WTC11 (cell line): ENCODE measurements at regions not wholly inside any gene's neighbourhood (a gene's known extent, or its start where the extent isn't known, plus 50 kb on each side); places are given as distances from the start of the nearest gene placed in this dataset.

ENCODE experiments used
- ATAC-seq: fragments of 200-7000 bp; cut with Tn5 transposase; 2 replicates; pipeline ENCODE4 v1.10.0; 2021; ENCODE audit warnings: mild to moderate bottlenecking, moderate library complexity
- CTCF ChIA-PET: fragments of 300-600 bp; sonication (Branson Sonifier 250); formaldehyde crosslinking; loops from one replicate; lab custom pipeline; 2021; ENCODE audit warnings: antibody characterized with exemption; lab: Charles Lee
- POLR2A ChIA-PET: fragments of 350-600 bp; sonication (Branson Sonifier 250); formaldehyde crosslinking; loops from one replicate; lab custom pipeline; 2021; ENCODE audit warnings: antibody characterized with exemption; lab: Charles Lee
- DNase-seq: peaks from one replicate; pipeline ENCODE4 v3.0.0; 2021; ENCODE audit warnings: low spot score
- H3K27ac Mint-ChIP-seq: 2 replicates; pipeline ENCODE4 v1.8.0; 2021; ENCODE audit warnings: mixed read lengths
- H3K27me3 Mint-ChIP-seq: 2 replicates; pipeline ENCODE4 v1.8.0; 2021; ENCODE audit warnings: low read depth, mild to moderate bottlenecking, moderate library complexity, mixed read lengths
- H3K36me3 Mint-ChIP-seq: 2 replicates; pipeline ENCODE4 v1.8.0; 2021; ENCODE audit warnings: mixed read lengths
- H3K4me1 Mint-ChIP-seq: 2 replicates; pipeline ENCODE4 v1.8.0; 2022; ENCODE audit warnings: mixed read lengths
- H3K4me3 Mint-ChIP-seq: 2 replicates; pipeline ENCODE4 v1.8.0; 2021; ENCODE audit warnings: mild to moderate bottlenecking, moderate library complexity, mixed read lengths
- H3K9me3 Mint-ChIP-seq: 2 replicates; pipeline ENCODE4 v1.8.0; 2021; ENCODE audit warnings: mixed read lengths
- ATF2 ChIP-seq: sonication (generic); formaldehyde crosslinking; IDR thresholded peaks from 2 replicates; pipeline ENCODE4 v1.8.1; 2022; ENCODE audit warnings: low read depth, missing genetic modification reagents, borderline replicate concordance
- E2F1 ChIP-seq: sonication (generic); formaldehyde crosslinking; IDR thresholded peaks from 2 replicates; pipeline ENCODE4 v1.8.0; 2022; ENCODE audit warnings: mild to moderate bottlenecking, missing genetic modification reagents
- EMX1 ChIP-seq: fragments of 250-450 bp; sonication (Bioruptor Pico); IDR thresholded peaks from 2 replicates; pipeline ENCODE4 v1.8.0; 2021; ENCODE audit warnings: mild to moderate bottlenecking
- FOXK1 ChIP-seq: sonication (generic); formaldehyde crosslinking; IDR thresholded peaks from 2 replicates; pipeline ENCODE4 v1.8.0; 2022; ENCODE audit warnings: mild to moderate bottlenecking, moderate library complexity, missing genetic modification reagents
- GTF2I ChIP-seq: fragments of 250-450 bp; sonication (Bioruptor Pico); conservative IDR thresholded peaks from 2 replicates; pipeline ENCODE4 v1.4.0; 2021; ENCODE audit warnings: mild to moderate bottlenecking
- JUN ChIP-seq: sonication (generic); formaldehyde crosslinking; IDR thresholded peaks from 2 replicates; pipeline ENCODE4 v1.8.0; 2023; ENCODE audit warnings: mild to moderate bottlenecking, missing genetic modification reagents
- NR2C2 ChIP-seq: sonication (generic); formaldehyde crosslinking; IDR thresholded peaks from 2 replicates; pipeline ENCODE4 v1.8.0; 2022; ENCODE audit warnings: mild to moderate bottlenecking, missing genetic modification reagents
- RORB ChIP-seq: fragments of 250-450 bp; sonication (Bioruptor Pico); IDR thresholded peaks from 2 replicates; pipeline ENCODE4 v1.9.0; 2021; ENCODE audit warnings: mild to moderate bottlenecking
- TCF7 ChIP-seq: sonication (generic); formaldehyde crosslinking; IDR thresholded peaks from 2 replicates; pipeline ENCODE4 v1.8.0; 2022; ENCODE audit warnings: mild to moderate bottlenecking, low read depth, missing genetic modification reagents, moderate library complexity
- ZNF121 ChIP-seq: sonication (generic); formaldehyde crosslinking; IDR thresholded peaks from 2 replicates; pipeline ENCODE4 v1.8.0; 2023; ENCODE audit warnings: missing genetic modification reagents
- ZNF138 ChIP-seq: sonication (generic); formaldehyde crosslinking; conservative IDR thresholded peaks from 2 replicates; pipeline ENCODE4 v1.8.1; 2022; ENCODE audit warnings: mild to moderate bottlenecking, moderate library complexity, missing genetic modification reagents
- ZNF263 ChIP-seq: sonication (generic); formaldehyde crosslinking; IDR thresholded peaks from 2 replicates; pipeline ENCODE4 v1.8.1; 2022; ENCODE audit warnings: low read depth, mild to moderate bottlenecking, moderate library complexity, missing genetic modification reagents
- ZNF317 ChIP-seq: sonication (generic); formaldehyde crosslinking; IDR thresholded peaks from 2 replicates; pipeline ENCODE4 v1.8.1; 2023; ENCODE audit warnings: low read depth, mild to moderate bottlenecking, moderate library complexity, missing genetic modification reagents, borderline replicate concordance
- ZNF423 ChIP-seq: fragments of 250-450 bp; sonication (Bioruptor Pico); IDR thresholded peaks from 2 replicates; pipeline ENCODE4 v2.1.2; 2022; ENCODE audit warnings: mild to moderate bottlenecking, moderate library complexity
- ZNF512 ChIP-seq: sonication (generic); formaldehyde crosslinking; IDR thresholded peaks from 2 replicates; pipeline ENCODE4 v1.8.1; 2022; ENCODE audit warnings: missing genetic modification reagents, borderline replicate concordance
- ZNF671 ChIP-seq: fragments of 250-450 bp; sonication (Bioruptor Pico); IDR thresholded peaks from 2 replicates; pipeline ENCODE4 v1.8.0; 2021; ENCODE audit warnings: mild to moderate bottlenecking
- TF ChIP-seq, protein P1 (sequence below): sonication (generic); formaldehyde crosslinking; IDR thresholded peaks from 2 replicates; pipeline ENCODE4 v1.8.1; 2022; ENCODE audit warnings: mild to moderate bottlenecking, missing genetic modification reagents, moderate library complexity, borderline replicate concordance
- TF ChIP-seq, protein P2 (sequence below): sonication (generic); formaldehyde crosslinking; IDR thresholded peaks from 2 replicates; pipeline ENCODE4 v1.8.1; 2023; ENCODE audit warnings: mild to moderate bottlenecking, missing genetic modification reagents, moderate library complexity
- TF ChIP-seq, protein P3 (sequence below): sonication (generic); formaldehyde crosslinking; IDR thresholded peaks from 2 replicates; pipeline ENCODE4 v1.8.0; 2022; ENCODE audit warnings: missing genetic modification reagents
- TF ChIP-seq, protein P4 (sequence below): sonication (generic); formaldehyde crosslinking; IDR thresholded peaks from 2 replicates; pipeline ENCODE4 v1.8.1; 2023; ENCODE audit warnings: mild to moderate bottlenecking, missing genetic modification reagents
- TF ChIP-seq, protein P5 (sequence below): sonication (generic); formaldehyde crosslinking; conservative IDR thresholded peaks from 2 replicates; pipeline ENCODE4 v1.8.1; 2022; ENCODE audit warnings: mild to moderate bottlenecking, missing genetic modification reagents
- TF ChIP-seq, protein P6 (sequence below): sonication (generic); formaldehyde crosslinking; IDR thresholded peaks from 2 replicates; pipeline ENCODE4 v1.8.1; 2022; ENCODE audit warnings: low read depth, mild to moderate bottlenecking, moderate library complexity, missing genetic modification reagents, borderline replicate concordance
- TF ChIP-seq, protein P7 (sequence below): sonication (generic); formaldehyde crosslinking; IDR thresholded peaks from 2 replicates; pipeline ENCODE4 v1.8.1; 2023; ENCODE audit warnings: mild to moderate bottlenecking, moderate library complexity, missing genetic modification reagents

- TF ChIP-seq ZNF671 (CRISPR knock-in tag) (no peak), ZNF512 (no peak), ZNF121 (no peak), JUN (CRISPR knock-in tag) (no peak), EMX1 (no peak), TCF7 (CRISPR knock-in tag) (no peak), FOXK1 (CRISPR knock-in tag) (no peak), ZNF138 (CRISPR knock-in tag) (no peak), ZNF317 (no peak), ZNF263 (CRISPR knock-in tag) (no peak)
- TF ChIP-seq, protein P1, sequence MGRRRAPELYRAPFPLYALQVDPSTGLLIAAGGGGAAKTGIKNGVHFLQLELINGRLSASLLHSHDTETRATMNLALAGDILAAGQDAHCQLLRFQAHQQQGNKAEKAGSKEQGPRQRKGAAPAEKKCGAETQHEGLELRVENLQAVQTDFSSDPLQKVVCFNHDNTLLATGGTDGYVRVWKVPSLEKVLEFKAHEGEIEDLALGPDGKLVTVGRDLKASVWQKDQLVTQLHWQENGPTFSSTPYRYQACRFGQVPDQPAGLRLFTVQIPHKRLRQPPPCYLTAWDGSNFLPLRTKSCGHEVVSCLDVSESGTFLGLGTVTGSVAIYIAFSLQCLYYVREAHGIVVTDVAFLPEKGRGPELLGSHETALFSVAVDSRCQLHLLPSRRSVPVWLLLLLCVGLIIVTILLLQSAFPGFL (CRISPR knock-in tag) = no peak
- TF ChIP-seq, protein P2, sequence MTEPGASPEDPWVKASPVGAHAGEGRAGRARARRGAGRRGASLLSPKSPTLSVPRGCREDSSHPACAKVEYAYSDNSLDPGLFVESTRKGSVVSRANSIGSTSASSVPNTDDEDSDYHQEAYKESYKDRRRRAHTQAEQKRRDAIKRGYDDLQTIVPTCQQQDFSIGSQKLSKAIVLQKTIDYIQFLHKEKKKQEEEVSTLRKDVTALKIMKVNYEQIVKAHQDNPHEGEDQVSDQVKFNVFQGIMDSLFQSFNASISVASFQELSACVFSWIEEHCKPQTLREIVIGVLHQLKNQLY (CRISPR knock-in tag) = no peak
These were observed 332.8 kb upstream of the FSHR start (continued) for GRCh38 chr2:49487139-49487538.

DNA sequence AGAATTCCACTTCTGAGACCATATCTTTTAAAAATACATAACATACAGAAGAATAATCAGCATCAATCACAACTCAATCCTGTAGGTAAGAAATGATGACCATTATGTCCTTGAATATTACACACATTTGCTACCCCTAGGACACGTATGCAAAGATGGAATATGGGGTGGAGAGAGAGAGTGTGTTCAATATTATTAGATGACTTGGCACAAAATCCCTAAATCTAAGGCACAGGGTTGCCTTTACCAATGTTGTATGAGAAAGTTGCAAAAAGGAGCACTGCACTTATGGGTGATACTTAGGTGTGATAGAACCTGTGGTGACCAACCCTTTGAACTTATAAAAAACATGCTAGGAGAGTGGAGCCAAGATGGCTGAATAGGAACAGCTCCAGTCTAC lies 326.2 kb upstream of the FSHR start:
- no peak overlapping the region for H3K27ac Mint-ChIP-seq
- peaks cover 44% of the 10 kb centered on the region for H3K9me3 Mint-ChIP-seq
- DNase-seq (no peak), ATAC-seq (no peak)
- POLR2A ChIA-PET = no interaction called here
- H3K4me3 Mint-ChIP-seq = no peak overlapping the region
- CTCF ChIA-PET = no interaction called here
- H3K36me3 Mint-ChIP-seq = peaks cover 28% of the 10 kb centered on the region
- H3K27me3 Mint-ChIP-seq = no peaks in the 10 kb centered on the region; the same call in 1 of the 2 replicates
- peaks cover 4% of the 10 kb centered on the region; the same call in 1 of the 2 replicates for H3K4me1 Mint-ChIP-seq
- TF ChIP-seq E2F1 (CRISPR knock-in tag) = no peak
- TF ChIP-seq, protein P3, sequence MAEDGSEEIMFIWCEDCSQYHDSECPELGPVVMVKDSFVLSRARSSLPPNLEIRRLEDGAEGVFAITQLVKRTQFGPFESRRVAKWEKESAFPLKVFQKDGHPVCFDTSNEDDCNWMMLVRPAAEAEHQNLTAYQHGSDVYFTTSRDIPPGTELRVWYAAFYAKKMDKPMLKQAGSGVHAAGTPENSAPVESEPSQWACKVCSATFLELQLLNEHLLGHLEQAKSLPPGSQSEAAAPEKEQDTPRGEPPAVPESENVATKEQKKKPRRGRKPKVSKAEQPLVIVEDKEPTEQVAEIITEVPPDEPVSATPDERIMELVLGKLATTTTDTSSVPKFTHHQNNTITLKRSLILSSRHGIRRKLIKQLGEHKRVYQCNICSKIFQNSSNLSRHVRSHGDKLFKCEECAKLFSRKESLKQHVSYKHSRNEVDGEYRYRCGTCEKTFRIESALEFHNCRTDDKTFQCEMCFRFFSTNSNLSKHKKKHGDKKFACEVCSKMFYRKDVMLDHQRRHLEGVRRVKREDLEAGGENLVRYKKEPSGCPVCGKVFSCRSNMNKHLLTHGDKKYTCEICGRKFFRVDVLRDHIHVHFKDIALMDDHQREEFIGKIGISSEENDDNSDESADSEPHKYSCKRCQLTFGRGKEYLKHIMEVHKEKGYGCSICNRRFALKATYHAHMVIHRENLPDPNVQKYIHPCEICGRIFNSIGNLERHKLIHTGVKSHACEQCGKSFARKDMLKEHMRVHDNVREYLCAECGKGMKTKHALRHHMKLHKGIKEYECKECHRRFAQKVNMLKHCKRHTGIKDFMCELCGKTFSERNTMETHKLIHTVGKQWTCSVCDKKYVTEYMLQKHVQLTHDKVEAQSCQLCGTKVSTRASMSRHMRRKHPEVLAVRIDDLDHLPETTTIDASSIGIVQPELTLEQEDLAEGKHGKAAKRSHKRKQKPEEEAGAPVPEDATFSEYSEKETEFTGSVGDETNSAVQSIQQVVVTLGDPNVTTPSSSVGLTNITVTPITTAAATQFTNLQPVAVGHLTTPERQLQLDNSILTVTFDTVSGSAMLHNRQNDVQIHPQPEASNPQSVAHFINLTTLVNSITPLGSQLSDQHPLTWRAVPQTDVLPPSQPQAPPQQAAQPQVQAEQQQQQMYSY (CRISPR knock-in tag) = no peak
- TF ChIP-seq ZNF423 = no peak
- no peak for TF ChIP-seq NR2C2 (CRISPR knock-in tag)
- TF ChIP-seq GTF2I (CRISPR knock-in tag) = no peak
- TF ChIP-seq, protein P4, sequence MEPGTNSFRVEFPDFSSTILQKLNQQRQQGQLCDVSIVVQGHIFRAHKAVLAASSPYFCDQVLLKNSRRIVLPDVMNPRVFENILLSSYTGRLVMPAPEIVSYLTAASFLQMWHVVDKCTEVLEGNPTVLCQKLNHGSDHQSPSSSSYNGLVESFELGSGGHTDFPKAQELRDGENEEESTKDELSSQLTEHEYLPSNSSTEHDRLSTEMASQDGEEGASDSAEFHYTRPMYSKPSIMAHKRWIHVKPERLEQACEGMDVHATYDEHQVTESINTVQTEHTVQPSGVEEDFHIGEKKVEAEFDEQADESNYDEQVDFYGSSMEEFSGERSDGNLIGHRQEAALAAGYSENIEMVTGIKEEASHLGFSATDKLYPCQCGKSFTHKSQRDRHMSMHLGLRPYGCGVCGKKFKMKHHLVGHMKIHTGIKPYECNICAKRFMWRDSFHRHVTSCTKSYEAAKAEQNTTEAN (CRISPR knock-in tag) = no peak
- TF ChIP-seq ATF2 (CRISPR knock-in tag) = no peak
- TF ChIP-seq, protein P5, sequence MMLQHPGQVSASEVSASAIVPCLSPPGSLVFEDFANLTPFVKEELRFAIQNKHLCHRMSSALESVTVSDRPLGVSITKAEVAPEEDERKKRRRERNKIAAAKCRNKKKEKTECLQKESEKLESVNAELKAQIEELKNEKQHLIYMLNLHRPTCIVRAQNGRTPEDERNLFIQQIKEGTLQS (CRISPR knock-in tag) = no peak
- no peak for TF ChIP-seq RORB (CRISPR knock-in tag)
- TF ChIP-seq, protein P6, sequence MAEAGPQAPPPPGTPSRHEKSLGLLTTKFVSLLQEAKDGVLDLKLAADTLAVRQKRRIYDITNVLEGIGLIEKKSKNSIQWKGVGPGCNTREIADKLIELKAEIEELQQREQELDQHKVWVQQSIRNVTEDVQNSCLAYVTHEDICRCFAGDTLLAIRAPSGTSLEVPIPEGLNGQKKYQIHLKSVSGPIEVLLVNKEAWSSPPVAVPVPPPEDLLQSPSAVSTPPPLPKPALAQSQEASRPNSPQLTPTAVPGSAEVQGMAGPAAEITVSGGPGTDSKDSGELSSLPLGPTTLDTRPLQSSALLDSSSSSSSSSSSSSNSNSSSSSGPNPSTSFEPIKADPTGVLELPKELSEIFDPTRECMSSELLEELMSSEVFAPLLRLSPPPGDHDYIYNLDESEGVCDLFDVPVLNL = no peak
- TF ChIP-seq, protein P7, sequence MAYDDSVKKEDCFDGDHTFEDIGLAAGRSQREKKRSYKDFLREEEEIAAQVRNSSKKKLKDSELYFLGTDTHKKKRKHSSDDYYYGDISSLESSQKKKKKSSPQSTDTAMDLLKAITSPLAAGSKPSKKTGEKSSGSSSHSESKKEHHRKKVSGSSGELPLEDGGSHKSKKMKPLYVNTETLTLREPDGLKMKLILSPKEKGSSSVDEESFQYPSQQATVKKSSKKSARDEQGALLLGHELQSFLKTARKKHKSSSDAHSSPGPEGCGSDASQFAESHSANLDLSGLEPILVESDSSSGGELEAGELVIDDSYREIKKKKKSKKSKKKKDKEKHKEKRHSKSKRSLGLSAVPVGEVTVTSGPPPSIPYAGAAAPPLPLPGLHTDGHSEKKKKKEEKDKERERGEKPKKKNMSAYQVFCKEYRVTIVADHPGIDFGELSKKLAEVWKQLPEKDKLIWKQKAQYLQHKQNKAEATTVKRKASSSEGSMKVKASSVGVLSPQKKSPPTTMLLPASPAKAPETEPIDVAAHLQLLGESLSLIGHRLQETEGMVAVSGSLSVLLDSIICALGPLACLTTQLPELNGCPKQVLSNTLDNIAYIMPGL (CRISPR knock-in tag) = no peak
